ENCODE measurements at regions not wholly inside any gene's neighbourhood (a gene's known extent, or its start where the extent isn't known, plus 50 kb on each side); places are given as distances from the start of the nearest gene placed in this dataset.

GRCh38 chr4:171524903-171525302 is 288.3 kb upstream of the GALNTL6 start:
- no peak overlapping the region for H3K4me3 ChIP-seq
- H3K4me1 ChIP-seq (ENCODE audit: insufficient read depth) = no peaks in the 10 kb centered on the region
- no peaks in the 10 kb centered on the region for H3F3A ChIP-seq (ENCODE audit: insufficient read depth)
- H3K9me2 ChIP-seq (ENCODE audit: insufficient read depth) = no peaks in the 10 kb centered on the region
- TF ChIP-seq EZH2 (IDR thresholded peaks at IDR 0.05; ENCODE audit: insufficient read depth, poor library complexity, severe bottlenecking) (no peak), EZH2phosphoT487 (IDR thresholded peaks at IDR 0.05; ENCODE audit: insufficient read depth, low read depth) (no peak)
- H3K36me3 ChIP-seq (ENCODE audit: low read depth) = no peaks in the 10 kb centered on the region
- H2AFZ ChIP-seq = no peak overlapping the region
- H3K79me2 ChIP-seq (ENCODE audit: insufficient read depth) = no peaks in the 10 kb centered on the region
- in situ Hi-C loops (cut with MboI) = no loop called here
- H3K9me3 ChIP-seq (ENCODE audit: low read depth) = no peaks in the 10 kb centered on the region
- no peak for DNase-seq
- WGBS, 2 experiments (ENCODE audit: low coverage in 1 of 2, low lambda C conversion rate in 2 of 2, missing lambda C conversion rate in 2 of 2) = 8 to 10% methylated on average over 5 of the region's 5 CpGs
- no peak overlapping the region for H3K9ac ChIP-seq
- no peak overlapping the region for H3K27ac ChIP-seq
- H3K4me2 ChIP-seq (ENCODE audit: unreplicated experiment) = no peak overlapping the region
- H3K27me3 ChIP-seq (replicated peaks; ENCODE audit: insufficient read depth) = no peaks in the 10 kb centered on the region
- no peaks in the 10 kb centered on the region for H4K20me1 ChIP-seq (ENCODE audit: insufficient read depth)

GRCh38 chr4:171521726-171522125 is 291.5 kb upstream of the GALNTL6 start:
- Histone ChIP-seq H3K9me3 (ENCODE audit: low read depth) (no peaks in the 10 kb centered on the region), H3K27ac (no peak overlapping the region), H4K20me1 (ENCODE audit: insufficient read depth) (no peaks in the 10 kb centered on the region), H3K9ac (no peak overlapping the region), H3K4me3 (no peak overlapping the region), H3K27me3 (replicated peaks; ENCODE audit: insufficient read depth) (no peaks in the 10 kb centered on the region), H3K9me2 (ENCODE audit: insufficient read depth) (no peaks in the 10 kb centered on the region), H3K79me2 (ENCODE audit: insufficient read depth) (no peaks in the 10 kb centered on the region), H3K36me3 (ENCODE audit: low read depth) (no peaks in the 10 kb centered on the region), H2AFZ (no peak overlapping the region), H3F3A (ENCODE audit: insufficient read depth) (no peaks in the 10 kb centered on the region), H3K4me2 (ENCODE audit: unreplicated experiment) (no peak overlapping the region), H3K4me1 (ENCODE audit: insufficient read depth) (no peaks in the 10 kb centered on the region)
- WGBS, 2 experiments (ENCODE audit: low coverage in 1 of 2, low lambda C conversion rate in 2 of 2, missing lambda C conversion rate in 2 of 2) = 5 to 7% methylated on average over 3 of the region's 3 CpGs
- in situ Hi-C loops (cut with MboI) = no loop called here
- DNase-seq = no peak
- no peak for TF ChIP-seq EZH2 (IDR thresholded peaks at IDR 0.05; ENCODE audit: insufficient read depth, poor library complexity, severe bottlenecking)
- no peak for TF ChIP-seq EZH2phosphoT487 (IDR thresholded peaks at IDR 0.05; ENCODE audit: insufficient read depth, low read depth)

- no peak overlapping the region for H3K4me3 ChIP-seq
- no peak for DNase-seq
- no peak overlapping the region for H3K9ac ChIP-seq
- no peak overlapping the region for H3K4me2 ChIP-seq (ENCODE audit: unreplicated experiment)
- H4K20me1 ChIP-seq (ENCODE audit: insufficient read depth) = no peaks in the 10 kb centered on the region
- no peaks in the 10 kb centered on the region for H3K79me2 ChIP-seq (ENCODE audit: insufficient read depth)
- TF ChIP-seq EZH2phosphoT487 (IDR thresholded peaks at IDR 0.05; ENCODE audit: insufficient read depth, low read depth) = no peak
- no peak for TF ChIP-seq EZH2 (IDR thresholded peaks at IDR 0.05; ENCODE audit: insufficient read depth, poor library complexity, severe bottlenecking)
- no peaks in the 10 kb centered on the region for H3K4me1 ChIP-seq (ENCODE audit: insufficient read depth)
- no peaks in the 10 kb centered on the region for H3K27me3 ChIP-seq (replicated peaks; ENCODE audit: insufficient read depth)
- H3K9me2 ChIP-seq (ENCODE audit: insufficient read depth) = no peaks in the 10 kb centered on the region
- no peak overlapping the region for H2AFZ ChIP-seq
- WGBS, 2 experiments (ENCODE audit: low coverage in 1 of 2, low lambda C conversion rate in 2 of 2, missing lambda C conversion rate in 2 of 2) = 17 to 20% methylated on average over 4 of the region's 4 CpGs
- no peak overlapping the region for H3K27ac ChIP-seq
- in situ Hi-C loops (cut with MboI) = no loop called here
- H3K36me3 ChIP-seq (ENCODE audit: low read depth) = no peaks in the 10 kb centered on the region
- H3K9me3 ChIP-seq (ENCODE audit: low read depth) = no peaks in the 10 kb centered on the region
- no peaks in the 10 kb centered on the region for H3F3A ChIP-seq (ENCODE audit: insufficient read depth)
These were observed 293.7 kb upstream of the GALNTL6 start for GRCh38 chr4:171519457-171519856.

- no peaks in the 10 kb centered on the region for H3K4me1 ChIP-seq (ENCODE audit: insufficient read depth)
- H3K4me3 ChIP-seq = no peak overlapping the region
- H3K36me3 ChIP-seq (ENCODE audit: low read depth) = no peaks in the 10 kb centered on the region
- no peak overlapping the region for H2AFZ ChIP-seq
- no peaks in the 10 kb centered on the region for H3K9me2 ChIP-seq (ENCODE audit: insufficient read depth)
- no peaks in the 10 kb centered on the region for H3F3A ChIP-seq (ENCODE audit: insufficient read depth)
- DNase-seq = no peak
- no peaks in the 10 kb centered on the region for H3K9me3 ChIP-seq (ENCODE audit: low read depth)
- H3K79me2 ChIP-seq (ENCODE audit: insufficient read depth) = no peaks in the 10 kb centered on the region
- TF ChIP-seq EZH2 (IDR thresholded peaks at IDR 0.05; ENCODE audit: insufficient read depth, poor library complexity, severe bottlenecking) (no peak), EZH2phosphoT487 (IDR thresholded peaks at IDR 0.05; ENCODE audit: insufficient read depth, low read depth) (no peak)
- no peaks in the 10 kb centered on the region for H4K20me1 ChIP-seq (ENCODE audit: insufficient read depth)
- in situ Hi-C loops (cut with MboI) = no loop called here
- H3K9ac ChIP-seq = no peak overlapping the region
- H3K4me2 ChIP-seq (ENCODE audit: unreplicated experiment) = no peak overlapping the region
- H3K27me3 ChIP-seq (replicated peaks; ENCODE audit: insufficient read depth) = no peaks in the 10 kb centered on the region
- 12 to 30% methylated on average over 1 of the region's 1 CpG for WGBS, 2 experiments (ENCODE audit: low coverage in 1 of 2, low lambda C conversion rate in 2 of 2, missing lambda C conversion rate in 2 of 2)
- no peak overlapping the region for H3K27ac ChIP-seq
These were observed 295.3 kb upstream of the GALNTL6 start for GRCh38 chr4:171517883-171518282.

GRCh38 chr4:171516694-171517093 is 296.5 kb upstream of the GALNTL6 start:
- H3K9ac ChIP-seq = no peak overlapping the region
- H3K27ac ChIP-seq = no peak overlapping the region
- no peaks in the 10 kb centered on the region for H3K36me3 ChIP-seq (ENCODE audit: low read depth)
- no peaks in the 10 kb centered on the region for H3K79me2 ChIP-seq (ENCODE audit: insufficient read depth)
- H2AFZ ChIP-seq = no peak overlapping the region
- TF ChIP-seq EZH2phosphoT487 (IDR thresholded peaks at IDR 0.05; ENCODE audit: insufficient read depth, low read depth) = no peak
- no peak for TF ChIP-seq EZH2 (IDR thresholded peaks at IDR 0.05; ENCODE audit: insufficient read depth, poor library complexity, severe bottlenecking)
- no peaks in the 10 kb centered on the region for H3K4me1 ChIP-seq (ENCODE audit: insufficient read depth)
- no peaks in the 10 kb centered on the region for H3K9me2 ChIP-seq (ENCODE audit: insufficient read depth)
- DNase-seq = no peak
- 14 to 18% methylated on average over 3 of the region's 3 CpGs for WGBS, 2 experiments (ENCODE audit: low coverage in 1 of 2, low lambda C conversion rate in 2 of 2, missing lambda C conversion rate in 2 of 2)
- in situ Hi-C loops (cut with MboI) = no loop called here
- no peaks in the 10 kb centered on the region for H4K20me1 ChIP-seq (ENCODE audit: insufficient read depth)
- no peaks in the 10 kb centered on the region for H3F3A ChIP-seq (ENCODE audit: insufficient read depth)
- H3K27me3 ChIP-seq (replicated peaks; ENCODE audit: insufficient read depth) = no peaks in the 10 kb centered on the region
- H3K4me2 ChIP-seq (ENCODE audit: unreplicated experiment) = no peak overlapping the region
- H3K9me3 ChIP-seq (ENCODE audit: low read depth) = no peaks in the 10 kb centered on the region
- H3K4me3 ChIP-seq = no peak overlapping the region

Measured in GM23248 (cell line).